NB4 (cell line): ENCODE measurements at regions not wholly inside any gene's neighbourhood (a gene's known extent, or its start where the extent isn't known, plus 50 kb on each side); places are given as distances from the start of the nearest gene placed in this dataset.

Experiments used
- CTCF ChIP-seq: IDR thresholded peaks from one replicate; pipeline ENCODE4 v1.5.1; 2012; ENCODE audit warnings: low read depth, low read length
- POLR2A ChIP-seq: IDR thresholded peaks from 2 replicates; pipeline ENCODE4 v1.6.1; 2011; ENCODE audit warnings: mild to moderate bottlenecking; ENCODE audit not compliant: insufficient read length; ENCODE audit errors: extremely low read depth

DNA sequence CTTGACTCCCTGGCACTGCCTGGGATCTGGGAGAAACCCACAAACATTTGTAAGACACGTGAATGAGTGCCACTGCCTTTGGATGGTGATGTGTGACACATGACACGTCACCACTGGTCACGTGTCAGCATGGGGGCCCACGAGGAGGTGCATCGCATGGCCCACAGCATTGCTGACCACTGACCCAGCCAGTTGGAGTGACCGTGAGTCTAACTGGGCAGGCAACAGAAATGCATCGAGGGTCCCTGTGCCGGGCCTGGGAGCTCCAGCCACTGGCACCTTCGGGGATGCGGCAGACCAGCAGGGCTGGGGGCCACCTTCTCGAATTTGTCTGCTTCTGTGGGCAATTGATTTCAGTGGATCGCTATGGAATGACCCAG lies 121.9 kb upstream of the HDAC4 start:
- TF ChIP-seq CTCF: no peak
- no peak for TF ChIP-seq POLR2A
